ENCODE measurements at regions not wholly inside any gene's neighbourhood (a gene's known extent, or its start where the extent isn't known, plus 50 kb on each side); places are given as distances from the start of the nearest gene placed in this dataset.

- no peak overlapping the region for H3K4me3 Mint-ChIP-seq
- peaks cover 4% of the 10 kb centered on the region for H3K4me1 Mint-ChIP-seq
- H4K20me1 ChIP-seq (ENCODE audit: insufficient read depth, low read length) = no peaks in the 10 kb centered on the region
- H3K4me3 ChIP-seq (replicated peaks in 1 of 3; ENCODE audit: low read depth in 2 of 3, low read length in 3 of 3) = no peak overlapping the region
- peaks cover 8 to 14% (median 10%) of the 10 kb centered on the region in 7 donors for H3K9me3 Mint-ChIP-seq
- no peaks in the 10 kb centered on the region for H3K4me1 ChIP-seq (ENCODE audit: control insufficient read depth in 1 of 2, insufficient read depth in 2 of 2, low read length in 2 of 2)
- no peak overlapping the region for H3K27ac ChIP-seq (ENCODE audit: low read depth in 1 of 2, low read length in 2 of 2)
- 100% methylated on average over 1 of the region's 5 CpGs for WGBS (ENCODE audit: insufficient coverage)
- no peaks in the 10 kb centered on the region for H3K27me3 ChIP-seq (ENCODE audit: control insufficient read depth in 2 of 2, insufficient read depth in 2 of 2, low read length in 2 of 2)
- H3K36me3 Mint-ChIP-seq = peaks cover 0 to under 1% of the 10 kb centered on the region in 2 donors
- DNase-seq = no peak
- intact Hi-C loops (cut with micrococcal nuclease) = no loop called here
- H3K27me3 Mint-ChIP-seq (ENCODE audit: low read depth in 3 of 3) = peaks cover 0 to 5% (median 2%) of the 10 kb centered on the region in 3 donors
- H3K36me3 ChIP-seq (replicated peaks in 1 of 2; ENCODE audit: control insufficient read depth in 1 of 2, insufficient read depth in 2 of 2, low read length in 2 of 2) = no peaks in the 10 kb centered on the region
- no peak overlapping the region for H3K27ac Mint-ChIP-seq
- H3K9ac ChIP-seq (ENCODE audit: insufficient read depth, low read length, poor library complexity, severe bottlenecking) = no peak overlapping the region
- no peak overlapping the region for H2AFZ ChIP-seq (ENCODE audit: insufficient read depth, low read depth, low read length, poor library complexity, severe bottlenecking)
- TF ChIP-seq, protein P1, sequence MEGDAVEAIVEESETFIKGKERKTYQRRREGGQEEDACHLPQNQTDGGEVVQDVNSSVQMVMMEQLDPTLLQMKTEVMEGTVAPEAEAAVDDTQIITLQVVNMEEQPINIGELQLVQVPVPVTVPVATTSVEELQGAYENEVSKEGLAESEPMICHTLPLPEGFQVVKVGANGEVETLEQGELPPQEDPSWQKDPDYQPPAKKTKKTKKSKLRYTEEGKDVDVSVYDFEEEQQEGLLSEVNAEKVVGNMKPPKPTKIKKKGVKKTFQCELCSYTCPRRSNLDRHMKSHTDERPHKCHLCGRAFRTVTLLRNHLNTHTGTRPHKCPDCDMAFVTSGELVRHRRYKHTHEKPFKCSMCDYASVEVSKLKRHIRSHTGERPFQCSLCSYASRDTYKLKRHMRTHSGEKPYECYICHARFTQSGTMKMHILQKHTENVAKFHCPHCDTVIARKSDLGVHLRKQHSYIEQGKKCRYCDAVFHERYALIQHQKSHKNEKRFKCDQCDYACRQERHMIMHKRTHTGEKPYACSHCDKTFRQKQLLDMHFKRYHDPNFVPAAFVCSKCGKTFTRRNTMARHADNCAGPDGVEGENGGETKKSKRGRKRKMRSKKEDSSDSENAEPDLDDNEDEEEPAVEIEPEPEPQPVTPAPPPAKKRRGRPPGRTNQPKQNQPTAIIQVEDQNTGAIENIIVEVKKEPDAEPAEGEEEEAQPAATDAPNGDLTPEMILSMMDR (IDR thresholded peaks at IDR 0.05) = no peak
- no peaks in the 10 kb centered on the region for H3K79me2 ChIP-seq (ENCODE audit: insufficient read depth, low read length)
- H3K9me3 ChIP-seq (replicated peaks in 1 of 2; ENCODE audit: control insufficient read depth in 1 of 2, insufficient read depth in 1 of 2, low read length in 2 of 2) = peaks cover 9 to 11% of the 10 kb centered on the region in 2 donors
- no peak overlapping the region for H3K4me2 ChIP-seq (replicated peaks; ENCODE audit: extremely low read depth, low read length, poor library complexity, severe bottlenecking)
These were observed 139.6 kb upstream of the DTNBP1 start for GRCh38 chr6:15802466-15802865.

DNA sequence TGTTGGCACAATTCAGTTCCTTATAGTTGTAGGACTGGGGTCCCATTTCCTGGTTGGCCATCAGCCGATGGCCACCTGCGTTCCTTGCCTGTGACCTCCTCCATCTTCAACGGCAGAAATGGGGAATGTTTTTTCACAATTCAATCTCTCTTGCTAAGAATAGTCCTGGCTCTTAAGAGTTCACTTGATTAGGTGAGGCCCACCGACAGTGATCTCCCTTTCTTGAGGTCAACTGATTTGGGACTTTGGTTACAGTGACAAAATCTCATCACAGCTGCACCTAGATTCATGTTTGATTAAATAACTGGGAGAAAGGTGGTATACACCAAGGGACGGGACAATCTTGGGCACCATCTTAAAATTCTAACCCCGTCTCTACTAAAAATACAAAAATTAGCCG, 139.1 kb upstream of the DTNBP1 start:
- H3K9me3 Mint-ChIP-seq = peaks cover 14 to 19% (median 15%) of the 10 kb centered on the region in 7 donors
- TF ChIP-seq, protein P1 (IDR thresholded peaks at IDR 0.05) = no peak
- Histone ChIP-seq H3K27ac (ENCODE audit: low read depth in 1 of 2, low read length in 2 of 2) (no peak overlapping the region), H2AFZ (ENCODE audit: insufficient read depth, low read depth, low read length, poor library complexity, severe bottlenecking) (no peak overlapping the region), H3K9ac (ENCODE audit: insufficient read depth, low read length, poor library complexity, severe bottlenecking) (no peak overlapping the region), H4K20me1 (ENCODE audit: insufficient read depth, low read length) (no peaks in the 10 kb centered on the region), H3K9me3 (replicated peaks in 1 of 2; ENCODE audit: control insufficient read depth in 1 of 2, insufficient read depth in 1 of 2, low read length in 2 of 2) (peaks cover 13 to 16% of the 10 kb centered on the region in 2 donors), H3K27me3 (ENCODE audit: control insufficient read depth in 2 of 2, insufficient read depth in 2 of 2, low read length in 2 of 2) (no peaks in the 10 kb centered on the region), H3K79me2 (ENCODE audit: insufficient read depth, low read length) (no peaks in the 10 kb centered on the region), H3K4me3 (replicated peaks in 1 of 3; ENCODE audit: low read depth in 2 of 3, low read length in 3 of 3) (no peak overlapping the region), H3K4me2 (replicated peaks; ENCODE audit: extremely low read depth, low read length, poor library complexity, severe bottlenecking) (no peak overlapping the region), H3K36me3 (replicated peaks in 1 of 2; ENCODE audit: control insufficient read depth in 1 of 2, insufficient read depth in 2 of 2, low read length in 2 of 2) (no peaks in the 10 kb centered on the region), H3K4me1 (ENCODE audit: control insufficient read depth in 1 of 2, insufficient read depth in 2 of 2, low read length in 2 of 2) (no peaks in the 10 kb centered on the region)
- peaks cover 0 to 5% (median 2%) of the 10 kb centered on the region in 3 donors for H3K27me3 Mint-ChIP-seq (ENCODE audit: low read depth in 3 of 3)
- H3K4me1 Mint-ChIP-seq = peaks cover 4% of the 10 kb centered on the region
- no peak overlapping the region for H3K4me3 Mint-ChIP-seq
- H3K36me3 Mint-ChIP-seq = peaks cover 0 to 6% of the 10 kb centered on the region in 2 donors
- H3K27ac Mint-ChIP-seq = no peak overlapping the region
- intact Hi-C loops (cut with micrococcal nuclease) = no loop called here
- no peak for DNase-seq
- WGBS (ENCODE audit: insufficient coverage) = 93% methylated on average over 3 of the region's 7 CpGs

Measured in CD14-positive monocyte (primary cell).